Fibroblast of pulmonary artery (primary cell): ENCODE measurements at regions not wholly inside any gene's neighbourhood (a gene's known extent, or its start where the extent isn't known, plus 50 kb on each side); places are given as distances from the start of the nearest gene placed in this dataset.

Source experiments
- DNase-seq: peaks from one replicate; pipeline ENCODE4 v3.0.0-alpha.2; 2010; ENCODE audit warnings: low read depth
- H3K4me3 ChIP-seq: replicated peaks from 2 replicates; pipeline ENCODE4 v1.5.1; 2011; ENCODE audit warnings: low read depth, mild to moderate bottlenecking, control low read depth, low read length, moderate library complexity
- CTCF ChIP-seq: IDR thresholded peaks from 2 replicates; pipeline ENCODE4 v1.5.1; 2011; ENCODE audit warnings: mild to moderate bottlenecking, control low read depth, low read length, inconsistent platforms; ENCODE audit errors: missing control alignments

GRCh38 chr10:100612601-100613595, 77.2 kb downstream of the HIF1AN start:
- no peak overlapping the region for H3K4me3 ChIP-seq
- no peak for TF ChIP-seq CTCF
- no peak for DNase-seq

- TF ChIP-seq CTCF = no peak
- no peak for DNase-seq
- no peak overlapping the region for H3K4me3 ChIP-seq
These were observed 78.1 kb downstream of the HIF1AN start for GRCh38 chr10:100613846-100614245.

- TF ChIP-seq CTCF = no peak
- no peak for DNase-seq
- H3K4me3 ChIP-seq = no peak overlapping the region
These were observed 78.8 kb downstream of the HIF1AN start for GRCh38 chr10:100614429-100615095.

- no peak for DNase-seq
- no peak for TF ChIP-seq CTCF
- H3K4me3 ChIP-seq = no peak overlapping the region
These were observed 79.5 kb downstream of the HIF1AN start for GRCh38 chr10:100615241-100615640.

GRCh38 chr10:100615908-100616307, 80.2 kb downstream of the HIF1AN start:
- no peak for DNase-seq
- TF ChIP-seq CTCF = no peak
- no peak overlapping the region for H3K4me3 ChIP-seq

- no peak for DNase-seq
- no peak for TF ChIP-seq CTCF
- no peak overlapping the region for H3K4me3 ChIP-seq
These were observed 82.4 kb downstream of the HIF1AN start for GRCh38 chr10:100618091-100618615.
